WTC11 (cell line): ENCODE measurements at regions not wholly inside any gene's neighbourhood (a gene's known extent, or its start where the extent isn't known, plus 50 kb on each side); places are given as distances from the start of the nearest gene placed in this dataset.

Experiments
- CREB1 ChIP-seq: sonication (generic); formaldehyde crosslinking; IDR thresholded peaks from 2 replicates; pipeline ENCODE4 v1.8.0; 2023; ENCODE audit warnings: mild to moderate bottlenecking, missing genetic modification reagents
- ETV6 ChIP-seq: sonication (generic); formaldehyde crosslinking; IDR thresholded peaks from 2 replicates; pipeline ENCODE4 v1.8.1; 2022; ENCODE audit warnings: mild to moderate bottlenecking, missing genetic modification reagents
- FOXK1 ChIP-seq: sonication (generic); formaldehyde crosslinking; IDR thresholded peaks from 2 replicates; pipeline ENCODE4 v1.8.0; 2022; ENCODE audit warnings: mild to moderate bottlenecking, moderate library complexity, missing genetic modification reagents
- NR2C2 ChIP-seq: sonication (generic); formaldehyde crosslinking; IDR thresholded peaks from 2 replicates; pipeline ENCODE4 v1.8.0; 2022; ENCODE audit warnings: mild to moderate bottlenecking, missing genetic modification reagents
- SMAD3 ChIP-seq: sonication (generic); formaldehyde crosslinking; IDR thresholded peaks from 2 replicates; pipeline ENCODE4 v1.8.0; 2022; ENCODE audit warnings: missing genetic modification reagents, mild to moderate bottlenecking, borderline replicate concordance
- SMAD4 ChIP-seq: sonication (generic); formaldehyde crosslinking; IDR thresholded peaks from 2 replicates; pipeline ENCODE4 v1.8.0; 2022; ENCODE audit warnings: mild to moderate bottlenecking, missing genetic modification reagents
- SP1 ChIP-seq: sonication (generic); formaldehyde crosslinking; conservative IDR thresholded peaks from 2 replicates; pipeline ENCODE4 v1.8.1; 2022; ENCODE audit warnings: missing genetic modification reagents
- TEAD1 ChIP-seq: sonication (generic); formaldehyde crosslinking; IDR thresholded peaks from 2 replicates; pipeline ENCODE4 v1.8.0; 2022; ENCODE audit warnings: mild to moderate bottlenecking, missing genetic modification reagents
- ZNF121 ChIP-seq: sonication (generic); formaldehyde crosslinking; IDR thresholded peaks from 2 replicates; pipeline ENCODE4 v1.8.0; 2023; ENCODE audit warnings: missing genetic modification reagents
- TF ChIP-seq, protein P1 (sequence below): fragments of 200-600 bp; IDR thresholded peaks from 2 replicates; pipeline ENCODE4 v1.8.0; 2022; ENCODE audit warnings: antibody characterized with exemption
- TF ChIP-seq, protein P2 (sequence below): sonication (generic); formaldehyde crosslinking; IDR thresholded peaks from 2 replicates; pipeline ENCODE4 v1.8.1; 2022; ENCODE audit warnings: mild to moderate bottlenecking, missing genetic modification reagents, moderate library complexity, borderline replicate concordance
- TF ChIP-seq, protein P3 (sequence below): sonication (generic); formaldehyde crosslinking; IDR thresholded peaks from 2 replicates; pipeline ENCODE4 v1.8.0; 2022; ENCODE audit warnings: mild to moderate bottlenecking, missing genetic modification reagents

DNA sequence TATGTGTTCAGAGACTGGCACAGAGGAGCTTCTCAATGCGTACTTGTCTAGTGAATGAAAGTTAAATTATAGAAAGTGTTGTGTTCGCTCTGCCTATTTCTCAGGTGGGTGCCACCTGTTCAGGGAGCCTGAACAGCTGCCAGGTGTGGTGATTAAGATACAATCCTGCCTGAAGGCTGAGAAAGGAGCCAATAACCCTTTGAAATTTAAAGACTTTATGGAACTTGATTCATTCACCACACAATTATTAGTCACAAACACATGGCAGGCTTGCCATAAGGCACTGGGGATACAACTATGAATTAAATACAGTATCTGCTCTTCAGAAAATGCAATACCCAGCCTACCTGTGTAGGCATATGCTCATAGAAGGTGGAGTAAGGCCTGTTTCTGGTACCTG is 92.9 kb upstream of the AMOTL1 start:
- TF ChIP-seq, protein P1, sequence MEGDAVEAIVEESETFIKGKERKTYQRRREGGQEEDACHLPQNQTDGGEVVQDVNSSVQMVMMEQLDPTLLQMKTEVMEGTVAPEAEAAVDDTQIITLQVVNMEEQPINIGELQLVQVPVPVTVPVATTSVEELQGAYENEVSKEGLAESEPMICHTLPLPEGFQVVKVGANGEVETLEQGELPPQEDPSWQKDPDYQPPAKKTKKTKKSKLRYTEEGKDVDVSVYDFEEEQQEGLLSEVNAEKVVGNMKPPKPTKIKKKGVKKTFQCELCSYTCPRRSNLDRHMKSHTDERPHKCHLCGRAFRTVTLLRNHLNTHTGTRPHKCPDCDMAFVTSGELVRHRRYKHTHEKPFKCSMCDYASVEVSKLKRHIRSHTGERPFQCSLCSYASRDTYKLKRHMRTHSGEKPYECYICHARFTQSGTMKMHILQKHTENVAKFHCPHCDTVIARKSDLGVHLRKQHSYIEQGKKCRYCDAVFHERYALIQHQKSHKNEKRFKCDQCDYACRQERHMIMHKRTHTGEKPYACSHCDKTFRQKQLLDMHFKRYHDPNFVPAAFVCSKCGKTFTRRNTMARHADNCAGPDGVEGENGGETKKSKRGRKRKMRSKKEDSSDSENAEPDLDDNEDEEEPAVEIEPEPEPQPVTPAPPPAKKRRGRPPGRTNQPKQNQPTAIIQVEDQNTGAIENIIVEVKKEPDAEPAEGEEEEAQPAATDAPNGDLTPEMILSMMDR: no peak
- TF ChIP-seq TEAD1 (no peak), ETV6 (CRISPR knock-in tag) (no peak), SMAD4 (CRISPR knock-in tag) (no peak), CREB1 (CRISPR knock-in tag) (no peak), SMAD3 (no peak), NR2C2 (CRISPR knock-in tag) (no peak), ZNF121 (CRISPR knock-in tag) (no peak), FOXK1 (CRISPR knock-in tag) (no peak), SP1 (CRISPR knock-in tag) (no peak)
- TF ChIP-seq, protein P2, sequence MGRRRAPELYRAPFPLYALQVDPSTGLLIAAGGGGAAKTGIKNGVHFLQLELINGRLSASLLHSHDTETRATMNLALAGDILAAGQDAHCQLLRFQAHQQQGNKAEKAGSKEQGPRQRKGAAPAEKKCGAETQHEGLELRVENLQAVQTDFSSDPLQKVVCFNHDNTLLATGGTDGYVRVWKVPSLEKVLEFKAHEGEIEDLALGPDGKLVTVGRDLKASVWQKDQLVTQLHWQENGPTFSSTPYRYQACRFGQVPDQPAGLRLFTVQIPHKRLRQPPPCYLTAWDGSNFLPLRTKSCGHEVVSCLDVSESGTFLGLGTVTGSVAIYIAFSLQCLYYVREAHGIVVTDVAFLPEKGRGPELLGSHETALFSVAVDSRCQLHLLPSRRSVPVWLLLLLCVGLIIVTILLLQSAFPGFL (CRISPR knock-in tag): no peak
- TF ChIP-seq, protein P3, sequence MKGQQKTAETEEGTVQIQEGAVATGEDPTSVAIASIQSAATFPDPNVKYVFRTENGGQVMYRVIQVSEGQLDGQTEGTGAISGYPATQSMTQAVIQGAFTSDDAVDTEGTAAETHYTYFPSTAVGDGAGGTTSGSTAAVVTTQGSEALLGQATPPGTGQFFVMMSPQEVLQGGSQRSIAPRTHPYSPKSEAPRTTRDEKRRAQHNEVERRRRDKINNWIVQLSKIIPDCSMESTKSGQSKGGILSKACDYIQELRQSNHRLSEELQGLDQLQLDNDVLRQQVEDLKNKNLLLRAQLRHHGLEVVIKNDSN (CRISPR knock-in tag): no peak
